Neural crest cell (in vitro differentiated cells): ENCODE measurements at regions not wholly inside any gene's neighbourhood (a gene's known extent, or its start where the extent isn't known, plus 50 kb on each side); places are given as distances from the start of the nearest gene placed in this dataset.

Source experiments
- DNase-seq: peaks from one replicate; pipeline ENCODE4 v3.0.0; 2021; ENCODE audit warnings: low read depth, mixed read lengths, low spot score
- H3K27ac Mint-ChIP-seq: one replicate; pipeline ENCODE4 v1.8.0; 2021; ENCODE audit warnings: mild to moderate bottlenecking, mixed read lengths; ENCODE audit not compliant: unreplicated experiment
- H3K27me3 Mint-ChIP-seq: 2 replicates; pipeline ENCODE4 v1.8.0; 2021; ENCODE audit warnings: low read depth, mild to moderate bottlenecking, mixed read lengths
- H3K36me3 Mint-ChIP-seq: 2 replicates; pipeline ENCODE4 v1.8.0; 2021; ENCODE audit warnings: low read depth, mild to moderate bottlenecking, mixed read lengths
- H3K4me1 Mint-ChIP-seq: 2 replicates; pipeline ENCODE4 v1.8.0; 2021; ENCODE audit warnings: mixed read lengths
- H3K4me3 Mint-ChIP-seq: one replicate; pipeline ENCODE4 v1.8.0; 2021; ENCODE audit warnings: mild to moderate bottlenecking, mixed read lengths
- H3K9me3 Mint-ChIP-seq: 2 replicates; pipeline ENCODE4 v1.8.0; 2021; ENCODE audit warnings: mixed read lengths
- CTCF ChIP-seq: fragments of 200-600 bp; sonication (generic); conservative IDR thresholded peaks from 2 replicates; pipeline ENCODE4 v1.5.0; 2021; ENCODE audit warnings: antibody characterized with exemption, mild to moderate bottlenecking

GRCh38 chr6:112735129-112735528 lies 388.0 kb downstream of the RFPL4B start:
- H3K4me1 Mint-ChIP-seq: peaks cover 5% of the 10 kb centered on the region
- no peak overlapping the region for H3K4me3 Mint-ChIP-seq
- H3K27me3 Mint-ChIP-seq: no peaks in the 10 kb centered on the region
- peaks cover 11% of the 10 kb centered on the region for H3K9me3 Mint-ChIP-seq
- TF ChIP-seq CTCF: no peak
- H3K27ac Mint-ChIP-seq: no peak overlapping the region
- peaks cover 16% of the 10 kb centered on the region for H3K36me3 Mint-ChIP-seq
- no peak for DNase-seq

DNA sequence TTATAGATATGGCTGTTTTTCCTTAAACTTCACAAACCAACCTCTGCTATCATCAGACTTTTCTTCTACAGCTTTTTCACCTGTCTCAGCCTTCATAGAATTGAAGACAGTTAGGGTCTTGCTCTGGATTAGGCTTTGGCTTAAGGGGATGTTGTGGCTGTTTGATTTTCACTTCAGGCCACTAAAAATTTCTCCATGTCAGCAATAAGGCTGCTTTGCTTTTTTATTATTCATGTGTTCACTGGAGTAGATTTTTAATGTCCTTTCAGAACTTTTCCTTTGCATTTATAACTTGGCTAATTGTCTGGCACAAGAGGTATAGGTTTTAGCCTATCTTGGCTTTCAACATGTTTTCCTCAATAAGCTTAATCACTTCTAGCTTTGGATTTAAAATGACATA lies 392.6 kb downstream of the RFPL4B start:
- Mint-ChIP-seq H3K27ac (no peak overlapping the region), H3K27me3 (no peaks in the 10 kb centered on the region), H3K9me3 (peaks cover 11% of the 10 kb centered on the region), H3K36me3 (peaks cover 17% of the 10 kb centered on the region), H3K4me3 (no peak overlapping the region), H3K4me1 (peaks cover 28% of the 10 kb centered on the region)
- no peak for DNase-seq
- no peak for TF ChIP-seq CTCF

DNA sequence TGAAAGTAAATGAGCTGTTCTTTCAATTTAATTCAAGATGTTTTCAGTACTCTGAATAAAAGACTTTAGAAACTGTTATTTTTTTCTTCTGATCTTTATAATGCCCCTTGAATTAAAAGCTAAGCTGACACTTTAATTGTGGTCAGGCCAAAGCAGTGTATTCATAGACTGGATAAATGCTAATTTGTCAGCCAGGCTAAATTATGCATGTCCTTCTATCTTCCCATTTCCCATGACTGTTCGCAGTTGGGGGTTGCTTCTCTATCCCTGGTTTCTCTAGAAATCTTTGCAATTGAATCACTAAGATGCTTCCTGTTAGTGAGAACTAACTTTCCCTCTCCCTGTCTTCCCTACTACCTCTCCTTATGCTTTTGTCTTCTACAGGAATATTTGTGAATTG lies 396.2 kb downstream of the RFPL4B start:
- Mint-ChIP-seq H3K27ac (no peak overlapping the region), H3K36me3 (peaks cover 7% of the 10 kb centered on the region), H3K9me3 (peaks cover 3% of the 10 kb centered on the region), H3K4me3 (peak overlapping the region; percentile 2), H3K27me3 (no peaks in the 10 kb centered on the region), H3K4me1 (peaks cover 34% of the 10 kb centered on the region)
- no peak for TF ChIP-seq CTCF
- no peak for DNase-seq

DNA sequence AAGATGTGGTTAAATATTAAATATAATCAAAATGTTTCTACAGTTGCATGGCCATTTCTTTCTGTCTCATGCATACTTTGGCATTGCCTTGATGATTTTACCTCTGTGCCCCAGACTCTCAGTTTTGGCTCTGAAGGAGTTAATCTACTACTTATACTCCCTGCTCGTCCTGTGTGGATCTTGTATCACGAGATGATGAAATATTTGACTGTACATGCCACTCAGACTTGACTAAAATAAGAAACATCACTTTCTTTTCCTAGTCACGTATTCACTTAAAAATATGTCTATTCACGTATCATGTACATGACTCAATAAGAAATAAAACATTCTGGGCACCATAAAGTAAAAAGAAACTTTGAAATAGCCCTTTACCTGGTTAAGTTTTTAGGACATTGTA lies 397.7 kb downstream of the RFPL4B start:
- Mint-ChIP-seq H3K36me3 (peaks cover 10% of the 10 kb centered on the region), H3K4me1 (peaks cover 34% of the 10 kb centered on the region), H3K27me3 (no peaks in the 10 kb centered on the region), H3K9me3 (peaks cover 6% of the 10 kb centered on the region), H3K27ac (no peak overlapping the region), H3K4me3 (no peak overlapping the region)
- no peak for TF ChIP-seq CTCF
- no peak for DNase-seq

DNA sequence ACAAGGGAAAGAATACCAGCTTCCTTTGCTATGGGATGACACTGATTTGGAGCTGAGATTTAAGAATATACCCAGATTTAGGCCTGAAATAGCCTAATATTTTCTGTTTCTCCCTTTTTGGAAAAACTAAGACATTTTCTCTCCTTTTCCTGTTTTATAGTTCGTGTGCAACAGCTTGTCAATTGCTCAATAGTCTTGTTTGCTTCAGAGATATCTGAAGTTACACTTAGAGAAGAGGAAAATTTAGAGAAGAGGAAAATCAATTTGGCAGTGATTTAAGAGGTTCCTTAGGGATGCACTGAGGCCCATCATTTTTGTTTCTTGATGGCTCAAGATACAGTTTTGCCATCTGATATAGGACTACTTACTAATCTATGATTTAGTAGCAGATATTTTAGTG lies 398.6 kb downstream of the RFPL4B start:
- DNase-seq: no peak
- peaks cover 34% of the 10 kb centered on the region for H3K4me1 Mint-ChIP-seq
- peaks cover 8% of the 10 kb centered on the region for H3K9me3 Mint-ChIP-seq
- H3K36me3 Mint-ChIP-seq: peaks cover 7% of the 10 kb centered on the region
- no peak for TF ChIP-seq CTCF
- no peak overlapping the region for H3K4me3 Mint-ChIP-seq
- no peak overlapping the region for H3K27ac Mint-ChIP-seq
- no peaks in the 10 kb centered on the region for H3K27me3 Mint-ChIP-seq

GRCh38 chr6:112749673-112750072 lies 402.5 kb downstream of the RFPL4B start:
- Mint-ChIP-seq H3K27me3 (no peaks in the 10 kb centered on the region), H3K9me3 (peaks cover 10% of the 10 kb centered on the region), H3K4me3 (no peak overlapping the region), H3K27ac (no peak overlapping the region), H3K4me1 (peaks cover 15% of the 10 kb centered on the region), H3K36me3 (peaks cover 8% of the 10 kb centered on the region)
- DNase-seq: no peak
- no peak for TF ChIP-seq CTCF
